NB4 (cell line): ENCODE measurements at regions not wholly inside any gene's neighbourhood (a gene's known extent, or its start where the extent isn't known, plus 50 kb on each side); places are given as distances from the start of the nearest gene placed in this dataset.

Source experiments
- DNase-seq: peaks from one replicate; pipeline ENCODE4 v3.0.0; 2010; ENCODE audit warnings: low read depth
- H3K4me3 ChIP-seq: one replicate; pipeline ENCODE4 v1.5.1; 2011; ENCODE audit warnings: mild to moderate bottlenecking, low read depth, low read length, moderate library complexity
- CTCF ChIP-seq: IDR thresholded peaks from one replicate; pipeline ENCODE4 v1.5.1; 2012; ENCODE audit warnings: low read depth, low read length
- MAX ChIP-seq: IDR thresholded peaks from 2 replicates; pipeline ENCODE4 v1.6.1; 2011; ENCODE audit warnings: low read depth, low read length
- MYC ChIP-seq: IDR thresholded peaks from 2 replicates; pipeline ENCODE4 v1.6.1; 2011; ENCODE audit warnings: low read depth, low read length
- POLR2A ChIP-seq: IDR thresholded peaks from 2 replicates; pipeline ENCODE4 v1.6.1; 2011; ENCODE audit warnings: mild to moderate bottlenecking; ENCODE audit not compliant: insufficient read length; ENCODE audit errors: extremely low read depth

- TF ChIP-seq CTCF = no peak
- no peak for TF ChIP-seq POLR2A
- TF ChIP-seq MYC = no peak
- TF ChIP-seq MAX = no peak
- no peak overlapping the region for H3K4me3 ChIP-seq
- no peak for DNase-seq
Measured at GRCh38 chr21:15441992-15442391, 287.8 kb upstream of the USP25 start.

- H3K4me3 ChIP-seq = no peak overlapping the region
- no peak for DNase-seq
- TF ChIP-seq CTCF (no peak), MYC (no peak), POLR2A (no peak), MAX (no peak)
Measured at GRCh38 chr21:15442743-15443469, 286.9 kb upstream of the USP25 start.

- DNase-seq = no peak
- TF ChIP-seq MAX (no peak), POLR2A (no peak), MYC (no peak), CTCF (no peak)
- H3K4me3 ChIP-seq = no peak overlapping the region
Measured at GRCh38 chr21:15443740-15444117, 286.1 kb upstream of the USP25 start.

- H3K4me3 ChIP-seq = no peak overlapping the region
- no peak for DNase-seq
- TF ChIP-seq MAX = no peak
- no peak for TF ChIP-seq CTCF
- no peak for TF ChIP-seq MYC
- TF ChIP-seq POLR2A = no peak
Measured at GRCh38 chr21:15444118-15444960, 285.4 kb upstream of the USP25 start.

- H3K4me3 ChIP-seq = no peak overlapping the region
- TF ChIP-seq POLR2A = no peak
- TF ChIP-seq MAX = no peak
- DNase-seq = peak; percentile 3
Measured at GRCh38 chr21:15445327-15445726, 284.5 kb upstream of the USP25 start.

GRCh38 chr21:15446223-15446622, 283.6 kb upstream of the USP25 start:
- TF ChIP-seq POLR2A (no peak), CTCF (no peak), MAX (no peak), MYC (no peak)
- no peak for DNase-seq
- H3K4me3 ChIP-seq = no peak overlapping the region
